Endothelial cell of umbilical vein (primary cell): ENCODE measurements at regions not wholly inside any gene's neighbourhood (a gene's known extent, or its start where the extent isn't known, plus 50 kb on each side); places are given as distances from the start of the nearest gene placed in this dataset.

ENCODE experiments used
- POLR2A ChIP-seq: IDR thresholded peaks from 2 replicates; pipeline ENCODE4 v1.6.1; 2012; ENCODE audit warnings: low read depth, mild to moderate bottlenecking, control low read depth, low read length
- TF ChIP-seq, protein P1 (sequence below), 2 donors: IDR thresholded peaks; 1 replicate in 1 of 2; 2 replicates in 1 of 2; pipeline ENCODE4 v1.5.1; 2011; ENCODE audit warnings: low read length in 2 of 2, mild to moderate bottlenecking in 2 of 2, moderate library complexity in 2 of 2, control low read depth in 1 of 2, inconsistent platforms in 1 of 2, low read depth in 1 of 2; ENCODE audit not compliant: insufficient read depth in 1 of 2; ENCODE audit errors: extremely low read depth in 1 of 2
- TF ChIP-seq, protein P2 (sequence below): IDR thresholded peaks from 2 replicates; pipeline ENCODE4 v1.6.1; 2011; ENCODE audit not compliant: insufficient read depth, insufficient read length

DNA sequence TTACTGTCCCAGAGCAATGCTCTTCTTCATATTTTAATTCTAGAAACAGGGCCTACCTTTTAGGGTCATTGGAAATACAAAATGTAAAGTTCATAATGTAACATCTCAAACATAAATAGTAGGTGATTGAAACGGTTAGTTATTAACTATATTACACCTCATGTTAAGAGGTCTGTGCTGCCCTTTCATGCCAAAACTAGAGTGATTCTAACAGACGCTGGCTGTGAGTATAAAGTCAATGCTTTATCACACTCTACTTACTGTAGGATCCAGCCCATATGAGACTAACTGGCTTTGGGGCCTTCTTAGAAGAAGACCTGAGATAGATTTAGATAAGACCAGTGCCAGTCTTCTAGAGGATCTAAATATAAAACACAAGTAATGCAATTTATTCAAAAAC lies 966.1 kb upstream of the SORCS1 start:
- TF ChIP-seq, protein P1, sequence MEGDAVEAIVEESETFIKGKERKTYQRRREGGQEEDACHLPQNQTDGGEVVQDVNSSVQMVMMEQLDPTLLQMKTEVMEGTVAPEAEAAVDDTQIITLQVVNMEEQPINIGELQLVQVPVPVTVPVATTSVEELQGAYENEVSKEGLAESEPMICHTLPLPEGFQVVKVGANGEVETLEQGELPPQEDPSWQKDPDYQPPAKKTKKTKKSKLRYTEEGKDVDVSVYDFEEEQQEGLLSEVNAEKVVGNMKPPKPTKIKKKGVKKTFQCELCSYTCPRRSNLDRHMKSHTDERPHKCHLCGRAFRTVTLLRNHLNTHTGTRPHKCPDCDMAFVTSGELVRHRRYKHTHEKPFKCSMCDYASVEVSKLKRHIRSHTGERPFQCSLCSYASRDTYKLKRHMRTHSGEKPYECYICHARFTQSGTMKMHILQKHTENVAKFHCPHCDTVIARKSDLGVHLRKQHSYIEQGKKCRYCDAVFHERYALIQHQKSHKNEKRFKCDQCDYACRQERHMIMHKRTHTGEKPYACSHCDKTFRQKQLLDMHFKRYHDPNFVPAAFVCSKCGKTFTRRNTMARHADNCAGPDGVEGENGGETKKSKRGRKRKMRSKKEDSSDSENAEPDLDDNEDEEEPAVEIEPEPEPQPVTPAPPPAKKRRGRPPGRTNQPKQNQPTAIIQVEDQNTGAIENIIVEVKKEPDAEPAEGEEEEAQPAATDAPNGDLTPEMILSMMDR (IDR thresholded peaks at IDR 0.05; ENCODE audit: extremely low read depth in 1 of 2, insufficient read depth in 1 of 2, low read depth in 1 of 2, low read length in 2 of 2) = no peak
- TF ChIP-seq, protein P2, sequence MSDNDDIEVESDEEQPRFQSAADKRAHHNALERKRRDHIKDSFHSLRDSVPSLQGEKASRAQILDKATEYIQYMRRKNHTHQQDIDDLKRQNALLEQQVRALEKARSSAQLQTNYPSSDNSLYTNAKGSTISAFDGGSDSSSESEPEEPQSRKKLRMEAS = no peak
- TF ChIP-seq POLR2A = no peak
